HCT116 (cell line): ENCODE measurements at regions not wholly inside any gene's neighbourhood (a gene's known extent, or its start where the extent isn't known, plus 50 kb on each side); places are given as distances from the start of the nearest gene placed in this dataset.

Experiments
- EZH2 ChIP-seq: fragments of 200-600 bp; sonication (generic); IDR thresholded peaks from 2 replicates; pipeline ENCODE4 v1.6.1; 2017; ENCODE audit warnings: antibody characterized with exemption, mixed run types
- EZH2phosphoT487 ChIP-seq: fragments of 200-600 bp; IDR thresholded peaks from 2 replicates; pipeline ENCODE4 v1.6.1; 2018; ENCODE audit warnings: antibody characterized with exemption, borderline replicate concordance
- POLR2A ChIP-seq: IDR thresholded peaks from 2 replicates; pipeline ENCODE4 v1.7.0; 2011; ENCODE audit warnings: borderline replicate concordance; ENCODE audit not compliant: insufficient read depth, insufficient read length; ENCODE audit errors: extremely low read depth
- POLR2AphosphoS5 ChIP-seq: IDR thresholded peaks from 2 replicates; pipeline ENCODE4 v1.6.1; 2011; ENCODE audit warnings: mild to moderate bottlenecking, low read depth, low read length, moderate library complexity
- RAD21 ChIP-seq: IDR thresholded peaks from 2 replicates; pipeline ENCODE4 v1.6.1; 2012; ENCODE audit warnings: low read depth, mild to moderate bottlenecking
- SIN3A ChIP-seq: IDR thresholded peaks from 2 replicates; pipeline ENCODE4 v1.6.1; 2012; ENCODE audit warnings: low read depth
- SRF ChIP-seq: IDR thresholded peaks from 2 replicates; pipeline ENCODE4 v1.6.1; 2012; ENCODE audit warnings: low read depth
- YY1 ChIP-seq: IDR thresholded peaks from 2 replicates; pipeline ENCODE4 v1.6.1; 2011; ENCODE audit warnings: low read length, low read depth, moderate library complexity, mild to moderate bottlenecking; ENCODE audit not compliant: insufficient replicate concordance; ENCODE audit errors: extremely low read depth
- ZFX ChIP-seq: fragments of 450-650 bp; IDR thresholded peaks from 2 replicates; pipeline ENCODE4 v1.6.1; 2017
- TF ChIP-seq, protein P1 (sequence below): IDR thresholded peaks from 2 replicates; pipeline ENCODE4 v1.6.1; 2012
- TF ChIP-seq, protein P2 (sequence below), 3 experiments: fragments of 200-600 bp in 1 of 3; sonication (generic) in 1 of 3; IDR thresholded peaks in 2 of 3; conservative IDR thresholded peaks in 1 of 3; 2 replicates each; pipeline ENCODE4 v1.5.1; 2012 to 2017; ENCODE audit warnings: low read depth in 2 of 3, low read length in 2 of 3, antibody characterized with exemption in 1 of 3, borderline replicate concordance in 1 of 3, control low read depth in 1 of 3, mild to moderate bottlenecking in 1 of 3, mixed read lengths in 1 of 3, mixed run types in 1 of 3, moderate library complexity in 1 of 3; ENCODE audit not compliant: insufficient read depth in 1 of 3
- TF ChIP-seq, protein P3 (sequence below): IDR thresholded peaks from 2 replicates; pipeline ENCODE4 v1.6.1; 2011; ENCODE audit warnings: mild to moderate bottlenecking, low read length, moderate library complexity; ENCODE audit not compliant: insufficient replicate concordance; ENCODE audit errors: extremely low read depth
- TF ChIP-seq, protein P4 (sequence below): IDR thresholded peaks from 2 replicates; pipeline ENCODE4 v1.6.1; 2012
- TF ChIP-seq, protein P5 (sequence below): IDR thresholded peaks from 2 replicates; pipeline ENCODE4 v1.6.1; 2012; ENCODE audit warnings: low read depth

DNA sequence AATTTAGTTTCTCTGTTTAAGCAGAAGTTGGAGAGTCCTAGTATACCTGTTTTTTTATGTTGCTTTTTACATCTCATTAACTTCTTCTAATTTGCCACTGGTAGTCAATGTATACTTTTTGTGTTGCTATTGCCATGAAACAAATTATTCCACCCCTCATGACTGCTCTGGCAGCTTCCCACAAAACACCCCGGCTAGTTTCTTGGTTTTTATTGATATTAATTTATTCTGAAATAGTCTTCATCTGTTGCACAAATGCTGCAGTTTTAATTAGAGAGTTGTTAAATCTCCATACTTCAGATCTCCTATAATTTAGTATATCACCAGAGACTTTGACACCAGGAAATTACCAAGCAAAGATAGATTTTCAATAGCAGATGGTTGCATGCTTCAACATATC is 1159.3 kb upstream of the PRR20A start:
- TF ChIP-seq POLR2A: no peak
- TF ChIP-seq, protein P1, sequence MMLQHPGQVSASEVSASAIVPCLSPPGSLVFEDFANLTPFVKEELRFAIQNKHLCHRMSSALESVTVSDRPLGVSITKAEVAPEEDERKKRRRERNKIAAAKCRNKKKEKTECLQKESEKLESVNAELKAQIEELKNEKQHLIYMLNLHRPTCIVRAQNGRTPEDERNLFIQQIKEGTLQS: no peak
- TF ChIP-seq, protein P2, sequence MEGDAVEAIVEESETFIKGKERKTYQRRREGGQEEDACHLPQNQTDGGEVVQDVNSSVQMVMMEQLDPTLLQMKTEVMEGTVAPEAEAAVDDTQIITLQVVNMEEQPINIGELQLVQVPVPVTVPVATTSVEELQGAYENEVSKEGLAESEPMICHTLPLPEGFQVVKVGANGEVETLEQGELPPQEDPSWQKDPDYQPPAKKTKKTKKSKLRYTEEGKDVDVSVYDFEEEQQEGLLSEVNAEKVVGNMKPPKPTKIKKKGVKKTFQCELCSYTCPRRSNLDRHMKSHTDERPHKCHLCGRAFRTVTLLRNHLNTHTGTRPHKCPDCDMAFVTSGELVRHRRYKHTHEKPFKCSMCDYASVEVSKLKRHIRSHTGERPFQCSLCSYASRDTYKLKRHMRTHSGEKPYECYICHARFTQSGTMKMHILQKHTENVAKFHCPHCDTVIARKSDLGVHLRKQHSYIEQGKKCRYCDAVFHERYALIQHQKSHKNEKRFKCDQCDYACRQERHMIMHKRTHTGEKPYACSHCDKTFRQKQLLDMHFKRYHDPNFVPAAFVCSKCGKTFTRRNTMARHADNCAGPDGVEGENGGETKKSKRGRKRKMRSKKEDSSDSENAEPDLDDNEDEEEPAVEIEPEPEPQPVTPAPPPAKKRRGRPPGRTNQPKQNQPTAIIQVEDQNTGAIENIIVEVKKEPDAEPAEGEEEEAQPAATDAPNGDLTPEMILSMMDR (IDR thresholded peaks at IDR 0.05 in 2 of 3, conservative IDR thresholded peaks at IDR 0.05 in 1 of 3; ENCODE audit: borderline replicate concordance in 1 of 3, insufficient read depth in 1 of 3, low read depth in 2 of 3, low read length in 2 of 3): no peak
- TF ChIP-seq RAD21: no peak
- no peak for TF ChIP-seq EZH2
- no peak for TF ChIP-seq POLR2AphosphoS5
- TF ChIP-seq, protein P3, sequence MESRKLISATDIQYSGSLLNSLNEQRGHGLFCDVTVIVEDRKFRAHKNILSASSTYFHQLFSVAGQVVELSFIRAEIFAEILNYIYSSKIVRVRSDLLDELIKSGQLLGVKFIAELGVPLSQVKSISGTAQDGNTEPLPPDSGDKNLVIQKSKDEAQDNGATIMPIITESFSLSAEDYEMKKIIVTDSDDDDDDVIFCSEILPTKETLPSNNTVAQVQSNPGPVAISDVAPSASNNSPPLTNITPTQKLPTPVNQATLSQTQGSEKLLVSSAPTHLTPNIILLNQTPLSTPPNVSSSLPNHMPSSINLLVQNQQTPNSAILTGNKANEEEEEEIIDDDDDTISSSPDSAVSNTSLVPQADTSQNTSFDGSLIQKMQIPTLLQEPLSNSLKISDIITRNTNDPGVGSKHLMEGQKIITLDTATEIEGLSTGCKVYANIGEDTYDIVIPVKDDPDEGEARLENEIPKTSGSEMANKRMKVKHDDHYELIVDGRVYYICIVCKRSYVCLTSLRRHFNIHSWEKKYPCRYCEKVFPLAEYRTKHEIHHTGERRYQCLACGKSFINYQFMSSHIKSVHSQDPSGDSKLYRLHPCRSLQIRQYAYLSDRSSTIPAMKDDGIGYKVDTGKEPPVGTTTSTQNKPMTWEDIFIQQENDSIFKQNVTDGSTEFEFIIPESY: no peak
- TF ChIP-seq, protein P4, sequence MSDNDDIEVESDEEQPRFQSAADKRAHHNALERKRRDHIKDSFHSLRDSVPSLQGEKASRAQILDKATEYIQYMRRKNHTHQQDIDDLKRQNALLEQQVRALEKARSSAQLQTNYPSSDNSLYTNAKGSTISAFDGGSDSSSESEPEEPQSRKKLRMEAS: no peak
- TF ChIP-seq ZFX: no peak
- TF ChIP-seq, protein P5, sequence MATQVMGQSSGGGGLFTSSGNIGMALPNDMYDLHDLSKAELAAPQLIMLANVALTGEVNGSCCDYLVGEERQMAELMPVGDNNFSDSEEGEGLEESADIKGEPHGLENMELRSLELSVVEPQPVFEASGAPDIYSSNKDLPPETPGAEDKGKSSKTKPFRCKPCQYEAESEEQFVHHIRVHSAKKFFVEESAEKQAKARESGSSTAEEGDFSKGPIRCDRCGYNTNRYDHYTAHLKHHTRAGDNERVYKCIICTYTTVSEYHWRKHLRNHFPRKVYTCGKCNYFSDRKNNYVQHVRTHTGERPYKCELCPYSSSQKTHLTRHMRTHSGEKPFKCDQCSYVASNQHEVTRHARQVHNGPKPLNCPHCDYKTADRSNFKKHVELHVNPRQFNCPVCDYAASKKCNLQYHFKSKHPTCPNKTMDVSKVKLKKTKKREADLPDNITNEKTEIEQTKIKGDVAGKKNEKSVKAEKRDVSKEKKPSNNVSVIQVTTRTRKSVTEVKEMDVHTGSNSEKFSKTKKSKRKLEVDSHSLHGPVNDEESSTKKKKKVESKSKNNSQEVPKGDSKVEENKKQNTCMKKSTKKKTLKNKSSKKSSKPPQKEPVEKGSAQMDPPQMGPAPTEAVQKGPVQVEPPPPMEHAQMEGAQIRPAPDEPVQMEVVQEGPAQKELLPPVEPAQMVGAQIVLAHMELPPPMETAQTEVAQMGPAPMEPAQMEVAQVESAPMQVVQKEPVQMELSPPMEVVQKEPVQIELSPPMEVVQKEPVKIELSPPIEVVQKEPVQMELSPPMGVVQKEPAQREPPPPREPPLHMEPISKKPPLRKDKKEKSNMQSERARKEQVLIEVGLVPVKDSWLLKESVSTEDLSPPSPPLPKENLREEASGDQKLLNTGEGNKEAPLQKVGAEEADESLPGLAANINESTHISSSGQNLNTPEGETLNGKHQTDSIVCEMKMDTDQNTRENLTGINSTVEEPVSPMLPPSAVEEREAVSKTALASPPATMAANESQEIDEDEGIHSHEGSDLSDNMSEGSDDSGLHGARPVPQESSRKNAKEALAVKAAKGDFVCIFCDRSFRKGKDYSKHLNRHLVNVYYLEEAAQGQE: no peak
- no peak for TF ChIP-seq YY1
- TF ChIP-seq SRF: no peak
- no peak for TF ChIP-seq SIN3A
- no peak for TF ChIP-seq EZH2phosphoT487
